ENCODE measurements at regions not wholly inside any gene's neighbourhood (a gene's known extent, or its start where the extent isn't known, plus 50 kb on each side); places are given as distances from the start of the nearest gene placed in this dataset.
A peak's percentile ranks its signal among the peaks of the same experiment; 100 is the strongest.
"Not testable (repeated sequence)": the region's sequence is repeated elsewhere in the genome, so short reads cannot be mapped to it uniquely, and the experiment has no call there.

DNA sequence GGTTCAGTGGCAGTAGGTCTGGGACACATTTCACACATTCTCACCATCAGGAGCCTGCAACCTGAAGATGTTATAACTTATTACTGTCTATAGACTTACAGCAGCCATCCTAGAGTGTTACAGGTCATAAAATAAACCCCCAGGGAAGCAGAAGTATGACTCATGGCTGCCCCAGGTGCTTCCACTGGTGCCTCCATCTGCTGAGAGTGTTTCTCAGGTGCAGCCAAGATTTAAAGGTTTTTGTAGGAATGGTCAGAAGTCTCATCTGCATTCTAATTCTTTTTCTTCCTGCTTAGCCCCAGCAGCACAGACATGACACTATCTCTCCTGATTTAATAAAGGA is 1319.6 kb downstream of the RPIA start:
- H3K4me3 ChIP-seq (ENCODE audit: low read depth in 2 of 2, low read length in 2 of 2); ATAC-seq; in situ Hi-C loops (cut with HindIII; ENCODE audit: low pct_unique_long_range_greater_than_20kb, low sequenced_read_pairs); DNase-seq (ENCODE audit: low read depth, low spot score); H3K36me3 ChIP-seq (ENCODE audit: control insufficient read depth, insufficient read depth, low read length); POLR2A ChIA-PET; H3K4me1 ChIP-seq (ENCODE audit: control insufficient read depth, insufficient read depth, low read length); H3K27me3 ChIP-seq (ENCODE audit: control insufficient read depth, insufficient read depth, low read length); H3K27ac ChIP-seq (ENCODE audit: low read length); intact Hi-C loops (cut with micrococcal nuclease; ENCODE audit: unreplicated experiment); H3K9me3 ChIP-seq (ENCODE audit: control insufficient read depth, insufficient read depth, low read depth, low read length); BruUV-seq (replicated peaks); CTCF ChIA-PET: not testable (repeated sequence)

DNA sequence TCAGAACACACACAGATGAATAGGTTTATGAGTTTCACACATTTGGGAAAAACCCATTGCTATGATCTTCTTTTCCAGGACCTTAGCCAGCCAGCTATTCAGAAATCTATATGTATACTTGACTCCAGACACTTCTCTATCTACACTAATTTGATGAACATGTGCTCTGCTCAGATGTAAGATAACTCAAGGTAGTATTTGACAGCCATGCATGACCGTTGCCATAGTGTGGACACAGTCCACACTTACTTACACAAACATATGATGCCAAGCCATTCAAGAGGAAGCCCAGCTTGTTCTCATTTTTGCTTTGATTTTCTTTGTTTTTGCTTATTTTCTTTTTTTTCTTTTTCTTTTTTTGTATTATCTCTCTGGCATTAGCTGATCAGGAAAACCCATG is 1328.4 kb downstream of the RPIA start:
- H3K27ac ChIP-seq (ENCODE audit: low read length); in situ Hi-C loops (cut with HindIII; ENCODE audit: low pct_unique_long_range_greater_than_20kb, low sequenced_read_pairs); H3K9me3 ChIP-seq (ENCODE audit: control insufficient read depth, insufficient read depth, low read depth, low read length); H3K4me1 ChIP-seq (ENCODE audit: control insufficient read depth, insufficient read depth, low read length); DNase-seq (ENCODE audit: low read depth, low spot score); H3K27me3 ChIP-seq (ENCODE audit: control insufficient read depth, insufficient read depth, low read length); ATAC-seq; H3K36me3 ChIP-seq (ENCODE audit: control insufficient read depth, insufficient read depth, low read length); H3K4me3 ChIP-seq (ENCODE audit: low read depth in 2 of 2, low read length in 2 of 2); POLR2A ChIA-PET; BruUV-seq (replicated peaks); CTCF ChIA-PET; intact Hi-C loops (cut with micrococcal nuclease; ENCODE audit: unreplicated experiment): not testable (repeated sequence)

DNA sequence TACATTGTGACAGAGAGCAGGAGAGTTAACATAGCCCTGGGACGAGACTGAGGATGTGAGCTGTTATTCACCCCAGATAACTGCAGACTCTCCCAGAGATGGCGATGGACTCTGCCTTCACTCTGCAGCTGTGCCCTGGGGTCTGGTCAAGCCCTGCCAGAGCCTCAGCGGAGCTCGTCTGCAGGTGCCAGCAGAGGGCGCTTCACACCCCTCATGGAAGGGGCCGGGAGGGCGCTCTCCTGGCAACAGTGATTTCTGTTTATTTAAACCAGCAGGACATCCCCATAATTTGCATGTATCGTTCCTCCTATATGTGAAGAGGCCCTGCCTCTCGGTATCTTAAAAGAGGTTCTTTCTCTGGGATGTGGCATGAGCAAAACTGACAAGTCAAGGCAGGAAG is 1329.8 kb downstream of the RPIA start:
- H3K27me3 ChIP-seq (ENCODE audit: control insufficient read depth, insufficient read depth, low read length); H3K4me3 ChIP-seq (ENCODE audit: low read depth in 2 of 2, low read length in 2 of 2); in situ Hi-C loops (cut with HindIII; ENCODE audit: low pct_unique_long_range_greater_than_20kb, low sequenced_read_pairs); intact Hi-C loops (cut with micrococcal nuclease; ENCODE audit: unreplicated experiment); H3K4me1 ChIP-seq (ENCODE audit: control insufficient read depth, insufficient read depth, low read length); ATAC-seq; BruUV-seq (replicated peaks); H3K36me3 ChIP-seq (ENCODE audit: control insufficient read depth, insufficient read depth, low read length); H3K27ac ChIP-seq (ENCODE audit: low read length); CTCF ChIA-PET; H3K9me3 ChIP-seq (ENCODE audit: control insufficient read depth, insufficient read depth, low read depth, low read length); DNase-seq (ENCODE audit: low read depth, low spot score); POLR2A ChIA-PET: not testable (repeated sequence)
- peak; percentile 15; the same call in 1 of the 2 replicates for TF ChIP-seq CTCF (IDR thresholded peaks at IDR 0.05)

DNA sequence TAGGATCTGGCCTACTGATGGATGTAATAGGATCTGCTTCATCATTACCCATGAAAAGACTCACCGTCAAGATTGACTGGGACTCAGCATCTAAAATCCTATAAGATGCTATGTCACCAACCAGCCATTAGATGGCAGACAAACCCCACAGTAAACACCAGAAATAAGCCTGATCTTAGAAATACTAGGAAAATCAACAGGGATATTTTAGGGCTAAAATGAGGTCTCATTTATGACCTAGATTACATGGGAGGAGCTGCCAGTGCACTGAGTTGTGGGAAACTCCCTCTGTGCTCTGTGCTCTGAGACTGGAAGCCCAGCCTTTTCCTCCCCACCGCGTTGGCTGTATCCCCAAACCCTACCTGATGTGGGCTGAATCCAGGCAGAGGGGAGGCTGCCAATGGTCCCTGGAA is 1335.8 kb downstream of the RPIA start:
- H3K4me3 ChIP-seq (ENCODE audit: low read depth in 2 of 2, low read length in 2 of 2); BruUV-seq (replicated peaks); DNase-seq (ENCODE audit: low read depth, low spot score); in situ Hi-C loops (cut with HindIII; ENCODE audit: low pct_unique_long_range_greater_than_20kb, low sequenced_read_pairs); CTCF ChIA-PET; H3K9me3 ChIP-seq (ENCODE audit: control insufficient read depth, insufficient read depth, low read depth, low read length); intact Hi-C loops (cut with micrococcal nuclease; ENCODE audit: unreplicated experiment); POLR2A ChIA-PET; H3K4me1 ChIP-seq (ENCODE audit: control insufficient read depth, insufficient read depth, low read length); H3K36me3 ChIP-seq (ENCODE audit: control insufficient read depth, insufficient read depth, low read length); H3K27ac ChIP-seq (ENCODE audit: low read length); H3K27me3 ChIP-seq (ENCODE audit: control insufficient read depth, insufficient read depth, low read length): not testable (repeated sequence)
- TF ChIP-seq CTCF (IDR thresholded peaks at IDR 0.05): peak; percentile 34; the same call in 1 of the 2 replicates
- peak; percentile 80 for ATAC-seq

- H3K4me1 ChIP-seq (ENCODE audit: control insufficient read depth, insufficient read depth, low read length); H3K36me3 ChIP-seq (ENCODE audit: control insufficient read depth, insufficient read depth, low read length); CTCF ChIA-PET; POLR2A ChIA-PET; BruUV-seq (replicated peaks); H3K27ac ChIP-seq (ENCODE audit: low read length); H3K9me3 ChIP-seq (ENCODE audit: control insufficient read depth, insufficient read depth, low read depth, low read length); DNase-seq (ENCODE audit: low read depth, low spot score); H3K27me3 ChIP-seq (ENCODE audit: control insufficient read depth, insufficient read depth, low read length); in situ Hi-C loops (cut with HindIII; ENCODE audit: low pct_unique_long_range_greater_than_20kb, low sequenced_read_pairs); intact Hi-C loops (cut with micrococcal nuclease; ENCODE audit: unreplicated experiment); ATAC-seq; H3K4me3 ChIP-seq (ENCODE audit: low read depth in 2 of 2, low read length in 2 of 2): not testable (repeated sequence)
Measured at GRCh38 chr2:90028381-90029079, 1337.1 kb downstream of the RPIA start.

GRCh38 chr2:90029080-90029428 is 1337.6 kb downstream of the RPIA start:
- H3K27ac ChIP-seq (ENCODE audit: low read length); H3K27me3 ChIP-seq (ENCODE audit: control insufficient read depth, insufficient read depth, low read length); H3K9me3 ChIP-seq (ENCODE audit: control insufficient read depth, insufficient read depth, low read depth, low read length); in situ Hi-C loops (cut with HindIII; ENCODE audit: low pct_unique_long_range_greater_than_20kb, low sequenced_read_pairs); H3K4me3 ChIP-seq (ENCODE audit: low read depth in 2 of 2, low read length in 2 of 2); CTCF ChIA-PET; DNase-seq (ENCODE audit: low read depth, low spot score); H3K4me1 ChIP-seq (ENCODE audit: control insufficient read depth, insufficient read depth, low read length); intact Hi-C loops (cut with micrococcal nuclease; ENCODE audit: unreplicated experiment); ATAC-seq; BruUV-seq (replicated peaks); H3K36me3 ChIP-seq (ENCODE audit: control insufficient read depth, insufficient read depth, low read length); POLR2A ChIA-PET: not testable (repeated sequence)

All from Panc1 (cell line).